SK-N-MC (cell line): ENCODE measurements at regions not wholly inside any gene's neighbourhood (a gene's known extent, or its start where the extent isn't known, plus 50 kb on each side); places are given as distances from the start of the nearest gene placed in this dataset.

ENCODE experiments used
- EZH2 ChIP-seq: fragments of 200-600 bp; sonication (generic); IDR thresholded peaks from one replicate; pipeline ENCODE4 v1.6.1; 2017; ENCODE audit warnings: antibody characterized with exemption
- POLR2AphosphoS5 ChIP-seq: IDR thresholded peaks from 2 replicates; pipeline ENCODE4 v1.6.1; 2012; ENCODE audit warnings: mild to moderate bottlenecking, low read depth, low read length, borderline replicate concordance

GRCh38 chr14:53599221-53599945, 357.2 kb downstream of the BMP4 start:
- TF ChIP-seq POLR2AphosphoS5 (no peak), EZH2 (no peak)
